ENCODE measurements at regions not wholly inside any gene's neighbourhood (a gene's known extent, or its start where the extent isn't known, plus 50 kb on each side); places are given as distances from the start of the nearest gene placed in this dataset.

GRCh38 chr2:209321076-209321475 is 102.8 kb upstream of the MAP2 start:
- H3K27me3 Mint-ChIP-seq (ENCODE audit: low read depth) = no peaks in the 10 kb centered on the region
- TF ChIP-seq CTCF (conservative IDR thresholded peaks at IDR 0.05) = no peak
- no peaks in the 10 kb centered on the region for H3K36me3 Mint-ChIP-seq (ENCODE audit: low read depth)
- H3K4me1 Mint-ChIP-seq = no peaks in the 10 kb centered on the region
- DNase-seq (ENCODE audit: low read depth, low spot score) = no peak
- no peaks in the 10 kb centered on the region for H3K9me3 Mint-ChIP-seq
- no peak overlapping the region for H3K27ac Mint-ChIP-seq (ENCODE audit: unreplicated experiment)
- no peak overlapping the region for H3K4me3 Mint-ChIP-seq

GRCh38 chr2:209321581-209321980 is 102.3 kb upstream of the MAP2 start:
- H3K9me3 Mint-ChIP-seq = no peaks in the 10 kb centered on the region
- no peaks in the 10 kb centered on the region for H3K27me3 Mint-ChIP-seq (ENCODE audit: low read depth)
- H3K36me3 Mint-ChIP-seq (ENCODE audit: low read depth) = no peaks in the 10 kb centered on the region
- TF ChIP-seq CTCF (conservative IDR thresholded peaks at IDR 0.05) = no peak
- H3K4me1 Mint-ChIP-seq = no peaks in the 10 kb centered on the region
- H3K4me3 Mint-ChIP-seq = no peak overlapping the region
- H3K27ac Mint-ChIP-seq (ENCODE audit: unreplicated experiment) = no peak overlapping the region
- DNase-seq (ENCODE audit: low read depth, low spot score) = no peak

GRCh38 chr2:209322041-209322440 is 101.8 kb upstream of the MAP2 start:
- no peak for DNase-seq (ENCODE audit: low read depth, low spot score)
- Mint-ChIP-seq H3K4me1 (no peaks in the 10 kb centered on the region), H3K4me3 (no peak overlapping the region), H3K36me3 (ENCODE audit: low read depth) (no peaks in the 10 kb centered on the region), H3K9me3 (no peaks in the 10 kb centered on the region), H3K27ac (ENCODE audit: unreplicated experiment) (no peak overlapping the region), H3K27me3 (ENCODE audit: low read depth) (no peaks in the 10 kb centered on the region)
- TF ChIP-seq CTCF (conservative IDR thresholded peaks at IDR 0.05) = no peak

- Mint-ChIP-seq H3K36me3 (ENCODE audit: low read depth) (no peaks in the 10 kb centered on the region), H3K27ac (ENCODE audit: unreplicated experiment) (peak overlapping the region; percentile 16), H3K4me1 (no peaks in the 10 kb centered on the region)
These were observed 100.8 kb upstream of the MAP2 start for GRCh38 chr2:209322905-209323512.

GRCh38 chr2:209323738-209324137 is 100.1 kb upstream of the MAP2 start:
- TF ChIP-seq CTCF (conservative IDR thresholded peaks at IDR 0.05) = no peak
- peak overlapping the region; percentile 90 for H3K27ac Mint-ChIP-seq (ENCODE audit: unreplicated experiment)
- no peaks in the 10 kb centered on the region for H3K36me3 Mint-ChIP-seq (ENCODE audit: low read depth)
- DNase-seq (ENCODE audit: low read depth, low spot score) = no peak
- no peaks in the 10 kb centered on the region for H3K9me3 Mint-ChIP-seq
- H3K4me3 Mint-ChIP-seq = no peak overlapping the region
- H3K4me1 Mint-ChIP-seq = no peaks in the 10 kb centered on the region
- no peaks in the 10 kb centered on the region for H3K27me3 Mint-ChIP-seq (ENCODE audit: low read depth)

More at GRCh38 chr2:209322905-209323512, 100.8 kb upstream of the MAP2 start:
- no peak for TF ChIP-seq CTCF (conservative IDR thresholded peaks at IDR 0.05)
- Mint-ChIP-seq H3K9me3 (no peaks in the 10 kb centered on the region), H3K27me3 (ENCODE audit: low read depth) (no peaks in the 10 kb centered on the region), H3K4me3 (no peak overlapping the region)
- DNase-seq (ENCODE audit: low read depth, low spot score) = no peak

Data from neural crest cell (in vitro differentiated cells).